ELR (cell line): ENCODE measurements at regions not wholly inside any gene's neighbourhood (a gene's known extent, or its start where the extent isn't known, plus 50 kb on each side); places are given as distances from the start of the nearest gene placed in this dataset.
"Not testable (repeated sequence)": the region's sequence is repeated elsewhere in the genome, so short reads cannot be mapped to it uniquely, and the experiment has no call there.

Source experiments
- DNase-seq: peaks from one replicate; pipeline ENCODE4 v3.0.0-alpha.2; 2015; ENCODE audit warnings: low read depth

GRCh38 chr4:55696424-55696823 lies 60.3 kb upstream of the NMU start:
- not testable (repeated sequence) for DNase-seq

- no peak for DNase-seq
These were observed 70.4 kb upstream of the NMU start for GRCh38 chr4:55706541-55706940.

- DNase-seq = no peak
These were observed 71.4 kb upstream of the NMU start for GRCh38 chr4:55707507-55707906.

GRCh38 chr4:55707991-55708390 lies 71.9 kb upstream of the NMU start:
- DNase-seq = not testable (repeated sequence)

GRCh38 chr4:55712835-55713234 lies 76.7 kb upstream of the NMU start:
- not testable (repeated sequence) for DNase-seq

GRCh38 chr4:55721651-55722050 lies 85.6 kb upstream of the NMU start:
- no peak for DNase-seq

GRCh38 chr4:55722132-55722531 lies 86.0 kb upstream of the NMU start:
- DNase-seq = no peak

- DNase-seq = no peak
These were observed 87.3 kb upstream of the NMU start for GRCh38 chr4:55723403-55723802.

GRCh38 chr4:55725057-55725456 lies 89.0 kb upstream of the NMU start:
- DNase-seq = no peak

- DNase-seq = no peak
These were observed 91.6 kb upstream of the NMU start for GRCh38 chr4:55727746-55728145.

- DNase-seq = no peak
These were observed 90.0 kb upstream of the EXOC1L start for GRCh38 chr4:55729351-55730279.

- DNase-seq = no peak
These were observed 89.2 kb upstream of the EXOC1L start for GRCh38 chr4:55730280-55730931.

- DNase-seq = no peak
These were observed 87.6 kb upstream of the EXOC1L start for GRCh38 chr4:55731959-55732358.

GRCh38 chr4:55732864-55733263 lies 86.7 kb upstream of the EXOC1L start:
- DNase-seq = no peak

- peak; percentile 66 for DNase-seq
These were observed 85.7 kb upstream of the EXOC1L start for GRCh38 chr4:55733932-55734331.

GRCh38 chr4:55736605-55737183 lies 82.9 kb upstream of the EXOC1L start:
- peak; percentile 30 for DNase-seq

- DNase-seq = peak; percentile 39
These were observed 76.9 kb upstream of the EXOC1L start for GRCh38 chr4:55742655-55743202.

- DNase-seq = no peak
These were observed 75.2 kb upstream of the EXOC1L start for GRCh38 chr4:55744369-55744768.

- DNase-seq = no peak
These were observed 74.6 kb upstream of the EXOC1L start for GRCh38 chr4:55745014-55745413.

- no peak for DNase-seq
These were observed 71.8 kb upstream of the EXOC1L start for GRCh38 chr4:55747793-55748192.

GRCh38 chr4:55749666-55750065 lies 69.9 kb upstream of the EXOC1L start:
- DNase-seq = no peak

GRCh38 chr4:55752810-55753209 lies 66.8 kb upstream of the EXOC1L start:
- DNase-seq = no peak

GRCh38 chr4:55753856-55754255 lies 65.7 kb upstream of the EXOC1L start:
- DNase-seq = no peak
